ENCODE measurements at regions not wholly inside any gene's neighbourhood (a gene's known extent, or its start where the extent isn't known, plus 50 kb on each side); places are given as distances from the start of the nearest gene placed in this dataset.

DNA sequence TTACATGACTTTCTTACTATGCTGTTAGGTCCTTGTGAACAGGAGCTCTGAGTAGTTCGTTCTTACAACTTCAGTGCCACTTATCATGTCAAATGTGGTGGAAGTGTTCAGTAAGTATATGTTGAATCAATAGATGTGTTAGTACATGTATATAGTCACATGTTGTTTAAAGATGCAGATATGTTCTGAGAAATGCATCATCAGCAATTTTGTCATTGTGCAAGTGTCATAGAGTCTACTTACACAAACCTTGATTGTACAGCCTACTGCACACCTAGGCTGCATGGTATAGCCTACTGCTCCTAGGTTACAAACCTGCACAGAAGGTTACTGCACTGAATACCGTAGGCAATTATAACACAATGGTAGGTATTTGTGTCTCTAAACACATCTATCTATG, 174.8 kb downstream of the GPR37 start:
- no peak for TF ChIP-seq BHLHE40 (IDR thresholded peaks at IDR 0.05; ENCODE audit: low read depth, low read length)
- TF ChIP-seq RAD21 (conservative IDR thresholded peaks at IDR 0.05 in 1 of 2, IDR thresholded peaks at IDR 0.05 in 1 of 2), result no peak
- no peak for TF ChIP-seq POLR2A (IDR thresholded peaks at IDR 0.05; ENCODE audit: low read length)
- TF ChIP-seq, protein P1, sequence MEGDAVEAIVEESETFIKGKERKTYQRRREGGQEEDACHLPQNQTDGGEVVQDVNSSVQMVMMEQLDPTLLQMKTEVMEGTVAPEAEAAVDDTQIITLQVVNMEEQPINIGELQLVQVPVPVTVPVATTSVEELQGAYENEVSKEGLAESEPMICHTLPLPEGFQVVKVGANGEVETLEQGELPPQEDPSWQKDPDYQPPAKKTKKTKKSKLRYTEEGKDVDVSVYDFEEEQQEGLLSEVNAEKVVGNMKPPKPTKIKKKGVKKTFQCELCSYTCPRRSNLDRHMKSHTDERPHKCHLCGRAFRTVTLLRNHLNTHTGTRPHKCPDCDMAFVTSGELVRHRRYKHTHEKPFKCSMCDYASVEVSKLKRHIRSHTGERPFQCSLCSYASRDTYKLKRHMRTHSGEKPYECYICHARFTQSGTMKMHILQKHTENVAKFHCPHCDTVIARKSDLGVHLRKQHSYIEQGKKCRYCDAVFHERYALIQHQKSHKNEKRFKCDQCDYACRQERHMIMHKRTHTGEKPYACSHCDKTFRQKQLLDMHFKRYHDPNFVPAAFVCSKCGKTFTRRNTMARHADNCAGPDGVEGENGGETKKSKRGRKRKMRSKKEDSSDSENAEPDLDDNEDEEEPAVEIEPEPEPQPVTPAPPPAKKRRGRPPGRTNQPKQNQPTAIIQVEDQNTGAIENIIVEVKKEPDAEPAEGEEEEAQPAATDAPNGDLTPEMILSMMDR (IDR thresholded peaks at IDR 0.05), result no peak
- TF ChIP-seq ESRRA (IDR thresholded peaks at IDR 0.05; ENCODE audit: borderline replicate concordance, low read length), result no peak
- no peak for TF ChIP-seq BCL3 (IDR thresholded peaks at IDR 0.05)
- no peak for TF ChIP-seq JUNB (IDR thresholded peaks at IDR 0.05)
- no peak for TF ChIP-seq NR3C1 (IDR thresholded peaks at IDR 0.05)
- TF ChIP-seq POLR2AphosphoS2 (conservative IDR thresholded peaks at IDR 0.05; ENCODE audit: low read length), result no peak
- TF ChIP-seq MAZ (IDR thresholded peaks at IDR 0.05; ENCODE audit: borderline replicate concordance, low read depth, low read length), result no peak
- no peak for TF ChIP-seq PHF8 (IDR thresholded peaks at IDR 0.05; ENCODE audit: borderline replicate concordance, low read depth)
- TF ChIP-seq NFE2L2 (conservative IDR thresholded peaks at IDR 0.05; ENCODE audit: low read length), result no peak
- no peak for TF ChIP-seq MYC (IDR thresholded peaks at IDR 0.05; ENCODE audit: borderline replicate concordance, low read length)

All from A549 (cell line).